SK-N-DZ (cell line): ENCODE measurements at regions not wholly inside any gene's neighbourhood (a gene's known extent, or its start where the extent isn't known, plus 50 kb on each side); places are given as distances from the start of the nearest gene placed in this dataset.

Experiments
- DNase-seq: peaks from one replicate; pipeline ENCODE4 v3.0.0-alpha.2; 2015; ENCODE audit warnings: low spot score

- no peak for DNase-seq
These were observed 133.8 kb upstream of the CST7 start for GRCh38 chr20:24815196-24815815.

- no peak for DNase-seq
These were observed 133.1 kb upstream of the CST7 start for GRCh38 chr20:24815931-24816330.

GRCh38 chr20:24816431-24816830 is 132.6 kb upstream of the CST7 start:
- DNase-seq = no peak

- no peak for DNase-seq
These were observed 132.2 kb upstream of the CST7 start for GRCh38 chr20:24816907-24817306.

GRCh38 chr20:24817351-24817750 is 131.7 kb upstream of the CST7 start:
- no peak for DNase-seq

GRCh38 chr20:24818056-24818455 is 131.0 kb upstream of the CST7 start:
- DNase-seq = no peak

GRCh38 chr20:24819331-24819965 is 129.6 kb upstream of the CST7 start:
- no peak for DNase-seq

- DNase-seq = no peak
These were observed 128.7 kb upstream of the CST7 start for GRCh38 chr20:24820345-24820744.

- no peak for DNase-seq
These were observed 127.7 kb upstream of the CST7 start for GRCh38 chr20:24821391-24821790.

GRCh38 chr20:24823176-24823784 is 125.8 kb upstream of the CST7 start:
- no peak for DNase-seq

- no peak for DNase-seq
These were observed 124.9 kb upstream of the CST7 start for GRCh38 chr20:24823989-24824693.

GRCh38 chr20:24825591-24825990 is 123.5 kb upstream of the CST7 start:
- no peak for DNase-seq

- no peak for DNase-seq
These were observed 121.3 kb upstream of the CST7 start for GRCh38 chr20:24827603-24828295.

- no peak for DNase-seq
These were observed 119.9 kb upstream of the CST7 start for GRCh38 chr20:24828992-24829648.

GRCh38 chr20:24829649-24830370 is 119.3 kb upstream of the CST7 start:
- DNase-seq = no peak

GRCh38 chr20:24830649-24831048 is 118.4 kb upstream of the CST7 start:
- no peak for DNase-seq

GRCh38 chr20:24831232-24831631 is 117.8 kb upstream of the CST7 start:
- DNase-seq = peak; percentile 52

GRCh38 chr20:24832518-24832917 is 116.6 kb upstream of the CST7 start:
- DNase-seq = no peak

GRCh38 chr20:24833592-24833991 is 115.5 kb upstream of the CST7 start:
- DNase-seq = no peak

GRCh38 chr20:24834310-24834709 is 114.8 kb upstream of the CST7 start:
- no peak for DNase-seq

- DNase-seq = no peak
These were observed 113.9 kb upstream of the CST7 start for GRCh38 chr20:24835195-24835594.
